SK-N-SH treated with all-trans-retinoic acid at 6 μM for 48 hours (cell line): ENCODE measurements at regions not wholly inside any gene's neighbourhood (a gene's known extent, or its start where the extent isn't known, plus 50 kb on each side); places are given as distances from the start of the nearest gene placed in this dataset.

ENCODE experiments used
- ARNTL ChIP-seq: fragments of 450-650 bp; formaldehyde crosslinking; IDR thresholded peaks from 2 replicates; pipeline ENCODE4 v1.5.0; 2020; ENCODE audit warnings: low read depth, mild to moderate bottlenecking, moderate library complexity, borderline replicate concordance
- BACH2 ChIP-seq: fragments of 250-450 bp; sonication (Bioruptor Pico); IDR thresholded peaks from 2 replicates; pipeline ENCODE4 v1.9.0; 2021; ENCODE audit warnings: mild to moderate bottlenecking, borderline replicate concordance
- ZFP3 ChIP-seq: fragments of 250-450 bp; sonication (Bioruptor Pico); IDR thresholded peaks from 2 replicates; pipeline ENCODE4 v1.5.0; 2020; ENCODE audit warnings: mild to moderate bottlenecking, moderate library complexity
- ZFP30 ChIP-seq: fragments of 450-650 bp; formaldehyde crosslinking; IDR thresholded peaks from 2 replicates; pipeline ENCODE4 v1.5.0; 2022; ENCODE audit warnings: mild to moderate bottlenecking, moderate library complexity
- TF ChIP-seq, protein P1 (sequence below): fragments of 250-450 bp; sonication (Bioruptor Pico); IDR thresholded peaks from 2 replicates; pipeline ENCODE4 v1.5.0; 2020; ENCODE audit warnings: mild to moderate bottlenecking, moderate library complexity
- TF ChIP-seq, protein P2 (sequence below): fragments of 250-450 bp; sonication (Bioruptor Pico); IDR thresholded peaks from 2 replicates; pipeline ENCODE4 v1.8.0; 2021; ENCODE audit warnings: low read depth, mild to moderate bottlenecking, moderate library complexity, borderline replicate concordance
- TF ChIP-seq, protein P3 (sequence below): fragments of 250-450 bp; sonication (Bioruptor Pico); IDR thresholded peaks from 2 replicates; pipeline ENCODE4 v1.5.1; 2020; ENCODE audit warnings: low read depth, mild to moderate bottlenecking, moderate library complexity

DNA sequence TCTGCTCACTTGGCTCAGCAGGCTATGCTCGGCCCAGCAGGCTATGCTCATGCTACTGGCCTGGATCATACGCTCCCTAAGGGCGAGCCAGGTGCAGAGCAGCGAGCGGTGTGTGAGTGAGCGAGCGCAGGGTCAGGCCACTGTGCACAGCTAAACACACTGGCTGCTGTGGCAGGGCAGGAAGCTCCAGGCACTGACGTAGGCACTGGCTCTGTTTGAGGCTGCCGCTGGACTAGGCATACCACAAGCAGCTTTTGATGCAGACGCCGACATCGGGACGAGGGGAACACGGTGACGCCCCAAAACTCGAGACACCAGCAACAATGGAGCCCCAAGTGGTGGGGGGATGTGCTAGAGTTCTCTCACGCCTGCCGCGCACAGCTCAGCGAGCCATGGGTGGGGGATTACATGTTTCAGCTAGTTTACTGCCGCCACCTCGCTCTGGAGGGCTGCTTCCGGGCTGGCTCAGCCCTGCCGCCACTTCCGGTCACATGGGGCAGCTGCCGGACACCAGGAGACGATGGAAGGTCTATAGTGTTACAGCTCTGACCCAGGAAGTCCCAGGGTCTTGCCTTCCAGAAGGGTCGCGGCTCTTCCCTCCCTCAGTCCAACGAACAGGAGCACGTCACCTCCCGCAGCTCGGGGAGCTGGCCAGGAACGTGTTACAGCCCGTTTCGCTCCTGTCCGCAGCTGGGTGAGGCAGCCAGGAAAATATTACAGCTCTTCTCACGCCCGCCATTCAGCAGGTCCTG lies 1176.9 kb upstream of the LRRTM1 start:
- TF ChIP-seq, protein P1, sequence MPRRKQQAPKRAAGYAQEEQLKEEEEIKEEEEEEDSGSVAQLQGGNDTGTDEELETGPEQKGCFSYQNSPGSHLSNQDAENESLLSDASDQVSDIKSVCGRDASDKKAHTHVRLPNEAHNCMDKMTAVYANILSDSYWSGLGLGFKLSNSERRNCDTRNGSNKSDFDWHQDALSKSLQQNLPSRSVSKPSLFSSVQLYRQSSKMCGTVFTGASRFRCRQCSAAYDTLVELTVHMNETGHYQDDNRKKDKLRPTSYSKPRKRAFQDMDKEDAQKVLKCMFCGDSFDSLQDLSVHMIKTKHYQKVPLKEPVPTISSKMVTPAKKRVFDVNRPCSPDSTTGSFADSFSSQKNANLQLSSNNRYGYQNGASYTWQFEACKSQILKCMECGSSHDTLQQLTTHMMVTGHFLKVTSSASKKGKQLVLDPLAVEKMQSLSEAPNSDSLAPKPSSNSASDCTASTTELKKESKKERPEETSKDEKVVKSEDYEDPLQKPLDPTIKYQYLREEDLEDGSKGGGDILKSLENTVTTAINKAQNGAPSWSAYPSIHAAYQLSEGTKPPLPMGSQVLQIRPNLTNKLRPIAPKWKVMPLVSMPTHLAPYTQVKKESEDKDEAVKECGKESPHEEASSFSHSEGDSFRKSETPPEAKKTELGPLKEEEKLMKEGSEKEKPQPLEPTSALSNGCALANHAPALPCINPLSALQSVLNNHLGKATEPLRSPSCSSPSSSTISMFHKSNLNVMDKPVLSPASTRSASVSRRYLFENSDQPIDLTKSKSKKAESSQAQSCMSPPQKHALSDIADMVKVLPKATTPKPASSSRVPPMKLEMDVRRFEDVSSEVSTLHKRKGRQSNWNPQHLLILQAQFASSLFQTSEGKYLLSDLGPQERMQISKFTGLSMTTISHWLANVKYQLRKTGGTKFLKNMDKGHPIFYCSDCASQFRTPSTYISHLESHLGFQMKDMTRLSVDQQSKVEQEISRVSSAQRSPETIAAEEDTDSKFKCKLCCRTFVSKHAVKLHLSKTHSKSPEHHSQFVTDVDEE: no peak
- no peak for TF ChIP-seq ZFP3 (CRISPR knock-in tag)
- TF ChIP-seq ZFP30 (CRISPR knock-in tag): no peak
- TF ChIP-seq ARNTL (CRISPR knock-in tag): no peak
- TF ChIP-seq, protein P2, sequence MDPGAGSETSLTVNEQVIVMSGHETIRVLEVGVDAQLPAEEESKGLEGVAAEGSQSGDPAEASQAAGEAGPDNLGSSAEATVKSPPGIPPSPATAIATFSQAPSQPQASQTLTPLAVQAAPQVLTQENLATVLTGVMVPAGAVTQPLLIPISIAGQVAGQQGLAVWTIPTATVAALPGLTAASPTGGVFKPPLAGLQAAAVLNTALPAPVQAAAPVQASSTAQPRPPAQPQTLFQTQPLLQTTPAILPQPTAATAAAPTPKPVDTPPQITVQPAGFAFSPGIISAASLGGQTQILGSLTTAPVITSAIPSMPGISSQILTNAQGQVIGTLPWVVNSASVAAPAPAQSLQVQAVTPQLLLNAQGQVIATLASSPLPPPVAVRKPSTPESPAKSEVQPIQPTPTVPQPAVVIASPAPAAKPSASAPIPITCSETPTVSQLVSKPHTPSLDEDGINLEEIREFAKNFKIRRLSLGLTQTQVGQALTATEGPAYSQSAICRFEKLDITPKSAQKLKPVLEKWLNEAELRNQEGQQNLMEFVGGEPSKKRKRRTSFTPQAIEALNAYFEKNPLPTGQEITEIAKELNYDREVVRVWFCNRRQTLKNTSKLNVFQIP: no peak
- TF ChIP-seq, protein P3, sequence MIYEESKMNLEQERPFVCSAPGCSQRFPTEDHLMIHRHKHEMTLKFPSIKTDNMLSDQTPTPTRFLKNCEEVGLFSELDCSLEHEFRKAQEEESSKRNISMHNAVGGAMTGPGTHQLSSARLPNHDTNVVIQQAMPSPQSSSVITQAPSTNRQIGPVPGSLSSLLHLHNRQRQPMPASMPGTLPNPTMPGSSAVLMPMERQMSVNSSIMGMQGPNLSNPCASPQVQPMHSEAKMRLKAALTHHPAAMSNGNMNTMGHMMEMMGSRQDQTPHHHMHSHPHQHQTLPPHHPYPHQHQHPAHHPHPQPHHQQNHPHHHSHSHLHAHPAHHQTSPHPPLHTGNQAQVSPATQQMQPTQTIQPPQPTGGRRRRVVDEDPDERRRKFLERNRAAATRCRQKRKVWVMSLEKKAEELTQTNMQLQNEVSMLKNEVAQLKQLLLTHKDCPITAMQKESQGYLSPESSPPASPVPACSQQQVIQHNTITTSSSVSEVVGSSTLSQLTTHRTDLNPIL (CRISPR knock-in tag): no peak
- no peak for TF ChIP-seq BACH2 (CRISPR knock-in tag)
